ENCODE measurements at regions not wholly inside any gene's neighbourhood (a gene's known extent, or its start where the extent isn't known, plus 50 kb on each side); places are given as distances from the start of the nearest gene placed in this dataset.
"Not testable (repeated sequence)": the region's sequence is repeated elsewhere in the genome, so short reads cannot be mapped to it uniquely, and the experiment has no call there.

- no peak for DNase-seq (ENCODE audit: low read depth in 4 of 4, low spot score in 1 of 4)
These were observed 172.5 kb upstream of the NETO1 start for GRCh38 chr18:73040247-73040646.

- no peak for DNase-seq (ENCODE audit: low read depth in 4 of 4, low spot score in 1 of 4)
These were observed 170.5 kb upstream of the NETO1 start for GRCh38 chr18:73038336-73038735.

DNA sequence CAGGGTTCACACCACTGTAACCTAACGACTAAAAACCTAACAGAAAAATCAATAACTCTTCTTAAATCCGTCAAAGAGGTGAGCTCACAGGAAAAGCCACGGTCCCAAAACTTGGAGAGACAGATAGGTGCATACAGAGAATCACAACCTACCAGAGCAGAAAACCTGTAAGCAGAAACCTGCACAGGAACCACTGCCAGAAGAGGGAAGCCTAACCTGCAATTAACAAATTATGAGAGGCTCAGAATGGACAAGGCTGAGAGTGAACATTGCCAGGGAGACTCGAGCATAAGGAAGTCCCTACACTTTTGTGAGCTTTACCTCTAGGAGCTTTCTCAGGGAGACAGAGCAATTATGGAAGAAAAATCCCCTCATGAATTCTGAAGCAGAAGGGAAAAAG is 156.2 kb upstream of the NETO1 start:
- DNase-seq (ENCODE audit: low read depth in 4 of 4, low spot score in 1 of 4), result no peak

DNA sequence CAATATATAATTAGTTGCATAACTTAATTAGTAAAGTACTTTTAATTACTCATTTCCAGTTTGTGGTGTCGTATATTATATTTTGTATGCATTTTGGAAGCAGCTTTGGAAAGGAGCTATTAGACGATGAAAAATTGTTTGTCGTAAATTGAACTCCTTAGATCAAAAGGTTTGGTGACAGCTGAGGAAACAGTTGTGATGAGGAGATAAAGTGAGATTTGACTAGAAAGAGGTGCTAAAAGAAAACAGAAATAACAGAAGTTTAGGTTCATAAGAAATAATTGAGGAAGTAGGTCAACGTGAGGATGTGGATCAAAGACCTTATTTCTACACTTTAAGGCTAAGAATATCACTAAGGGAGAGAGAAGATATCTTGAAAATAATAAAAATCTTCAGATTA is 141.9 kb upstream of the NETO1 start:
- DNase-seq (ENCODE audit: low read depth in 4 of 4, low spot score in 1 of 4), result no peak

GRCh38 chr18:73007915-73008308 is 140.1 kb upstream of the NETO1 start:
- no peak for DNase-seq (ENCODE audit: low read depth in 4 of 4, low spot score in 1 of 4)

DNA sequence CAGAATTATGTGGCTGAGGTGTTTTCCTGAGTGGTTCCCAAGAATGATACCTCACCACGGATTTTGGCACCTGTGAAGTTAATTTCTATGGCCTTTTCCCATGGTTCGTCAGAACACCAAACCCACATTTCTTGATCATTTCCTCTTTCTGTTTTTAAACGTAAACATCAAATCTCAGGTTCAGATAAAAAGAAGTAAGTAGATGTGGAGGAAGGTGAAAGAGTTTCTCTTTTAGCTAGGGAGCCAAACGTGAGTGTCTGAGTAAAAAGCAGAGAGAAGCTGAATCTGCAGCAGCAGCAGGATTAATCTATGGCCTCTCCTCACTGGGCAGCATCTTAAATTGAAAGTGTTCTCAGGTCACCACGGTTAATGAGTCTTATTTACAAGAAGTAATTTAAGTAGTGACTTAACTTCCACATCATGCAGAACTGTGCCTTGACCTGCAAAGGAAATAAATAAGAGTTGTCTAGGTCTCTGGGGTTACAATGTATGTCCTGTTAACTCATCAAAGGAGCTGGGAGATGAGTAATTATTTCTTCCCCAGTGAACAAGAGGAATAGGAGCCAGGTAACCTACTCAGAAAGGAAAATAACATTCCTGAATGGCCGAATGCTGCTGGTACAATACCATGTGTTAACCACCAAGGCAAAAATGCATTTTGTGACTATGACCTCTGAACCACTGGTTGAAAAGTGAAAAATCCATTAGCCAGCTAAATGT is 139.6 kb upstream of the NETO1 start:
- DNase-seq (ENCODE audit: low read depth in 4 of 4, low spot score in 1 of 4), result no peak

- DNase-seq (ENCODE audit: low read depth in 4 of 4, low spot score in 1 of 4), result no peak
These were observed 138.5 kb upstream of the NETO1 start for GRCh38 chr18:73006331-73006730.

GRCh38 chr18:73004260-73004659 is 136.5 kb upstream of the NETO1 start:
- DNase-seq (ENCODE audit: low read depth in 4 of 4, low spot score in 1 of 4), result no peak

GRCh38 chr18:72999971-73000607 is 132.3 kb upstream of the NETO1 start:
- DNase-seq (ENCODE audit: low read depth in 4 of 4, low spot score in 1 of 4), result no peak

GRCh38 chr18:72995558-72995957 is 127.8 kb upstream of the NETO1 start:
- DNase-seq (ENCODE audit: low read depth in 4 of 4, low spot score in 1 of 4), result no peak

GRCh38 chr18:72993250-72993649 is 125.5 kb upstream of the NETO1 start:
- no peak for DNase-seq (ENCODE audit: low read depth in 4 of 4, low spot score in 1 of 4)

- no peak for DNase-seq (ENCODE audit: low read depth in 4 of 4, low spot score in 1 of 4)
These were observed 123.6 kb upstream of the NETO1 start for GRCh38 chr18:72991379-72991778.

DNA sequence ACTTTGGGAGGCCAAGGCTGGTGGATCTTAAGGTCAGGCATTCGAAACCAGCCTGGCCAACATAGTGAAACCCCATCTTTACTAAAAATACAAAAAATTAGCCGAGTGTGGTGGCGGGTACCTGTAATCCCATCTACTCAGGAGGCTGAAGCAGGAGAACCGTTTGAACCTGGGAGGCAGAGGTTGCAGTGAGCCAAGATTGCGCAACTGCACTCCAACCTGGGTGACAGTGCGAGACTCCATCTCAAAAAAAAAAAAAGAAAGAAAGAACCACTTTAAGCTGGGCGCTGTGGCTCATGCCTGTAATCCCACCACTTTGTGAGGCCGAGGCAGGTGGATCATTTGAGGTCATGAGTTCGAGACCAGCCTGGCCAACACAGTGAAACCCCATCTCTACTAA is 119.8 kb upstream of the NETO1 start:
- DNase-seq (ENCODE audit: low read depth in 4 of 4, low spot score in 1 of 4), result not testable (repeated sequence)

GRCh38 chr18:72986103-72986502 is 118.3 kb upstream of the NETO1 start:
- no peak for DNase-seq (ENCODE audit: low read depth in 4 of 4, low spot score in 1 of 4)

GRCh38 chr18:72985686-72986085 is 117.9 kb upstream of the NETO1 start:
- DNase-seq (ENCODE audit: low read depth in 4 of 4, low spot score in 1 of 4), result no peak

- no peak for DNase-seq (ENCODE audit: low read depth in 4 of 4, low spot score in 1 of 4)
These were observed 116.5 kb upstream of the NETO1 start for GRCh38 chr18:72984290-72984689.

DNA sequence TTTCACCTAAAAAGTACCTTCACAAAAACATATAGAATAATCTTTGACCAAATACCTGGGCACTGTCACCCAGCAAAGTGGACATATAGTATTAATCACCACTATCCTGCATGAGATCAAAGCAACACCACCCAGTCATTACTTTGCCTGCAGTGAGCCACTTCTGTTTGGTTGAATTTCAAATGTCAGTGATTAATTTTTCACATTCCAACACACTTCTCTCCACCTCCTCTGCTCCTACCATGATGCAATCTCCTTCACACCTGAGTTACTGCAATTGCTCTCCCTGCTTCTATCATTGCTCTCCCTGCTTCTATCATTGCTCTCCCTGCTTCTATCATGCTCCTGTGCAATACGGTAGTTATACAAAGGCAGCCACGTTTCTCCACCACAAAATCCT is 106.1 kb upstream of the NETO1 start:
- no peak for DNase-seq (ENCODE audit: low read depth in 4 of 4, low spot score in 1 of 4)

GRCh38 chr18:72965616-72966015 is 97.8 kb upstream of the NETO1 start:
- no peak for DNase-seq (ENCODE audit: low read depth in 4 of 4, low spot score in 1 of 4)

GRCh38 chr18:72958195-72958594 is 90.4 kb upstream of the NETO1 start:
- not testable (repeated sequence) for DNase-seq (ENCODE audit: low read depth in 4 of 4, low spot score in 1 of 4)

- DNase-seq (ENCODE audit: low read depth in 4 of 4, low spot score in 1 of 4), result no peak
These were observed 80.7 kb upstream of the NETO1 start for GRCh38 chr18:72948439-72948838.

DNA sequence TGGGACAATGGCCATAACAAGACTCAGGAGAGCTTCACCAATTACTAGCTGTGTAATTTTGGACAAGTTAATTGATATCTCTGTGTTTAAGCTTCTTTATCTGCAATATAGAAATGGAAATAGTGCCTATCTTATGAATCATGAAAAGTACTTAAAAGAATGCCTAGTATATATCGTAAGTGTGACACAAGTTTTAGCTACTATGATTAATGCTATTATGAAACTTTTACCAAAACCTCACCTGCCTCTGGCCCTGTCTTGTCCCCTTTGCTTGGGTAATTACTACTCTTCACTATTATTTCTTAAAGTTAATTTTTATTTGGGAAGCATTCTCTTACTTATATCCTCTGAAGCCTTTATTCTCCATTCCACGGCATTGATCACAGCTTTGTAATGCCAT is 75.0 kb upstream of the NETO1 start:
- DNase-seq (ENCODE audit: low read depth in 4 of 4, low spot score in 1 of 4), result no peak

DNA sequence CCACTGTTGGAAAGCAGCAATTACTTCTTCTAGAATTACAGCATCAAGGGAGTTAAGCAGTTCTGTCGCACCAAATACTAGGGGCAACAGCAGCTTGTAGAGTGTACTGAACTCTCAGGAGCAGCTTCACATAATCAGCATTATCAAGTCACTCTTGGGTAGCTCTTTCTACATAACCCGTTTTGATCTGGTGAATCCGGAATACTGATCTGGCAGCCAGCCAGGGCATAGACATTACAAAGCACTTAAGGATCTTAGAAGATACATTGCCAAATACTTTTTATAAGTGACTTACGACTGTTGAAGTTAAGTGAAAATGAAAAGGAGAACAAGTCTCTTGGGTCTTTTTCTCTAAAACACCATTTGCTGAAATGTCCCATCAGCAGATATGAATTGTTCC is 73.2 kb upstream of the NETO1 start:
- DNase-seq (ENCODE audit: low read depth in 4 of 4, low spot score in 1 of 4), result no peak

DNA sequence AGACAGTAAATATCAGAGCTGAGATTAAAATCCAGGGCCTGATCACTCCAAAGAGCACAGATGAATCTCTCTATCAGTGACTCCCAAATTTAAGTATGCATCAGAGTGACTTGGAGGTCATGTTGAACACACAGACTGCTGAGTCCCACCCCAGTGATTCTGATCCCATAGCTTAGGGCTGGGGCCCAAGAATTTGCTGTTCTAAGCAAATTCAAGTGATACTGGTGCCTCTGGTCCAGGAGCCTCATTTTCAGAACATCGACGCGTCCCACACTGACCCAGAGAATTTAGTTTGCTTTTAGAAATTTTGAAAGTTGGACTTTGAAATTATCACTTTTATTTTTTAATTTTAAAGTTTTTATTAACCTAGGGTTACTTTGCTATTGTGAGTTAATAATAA is 72.7 kb upstream of the NETO1 start:
- DNase-seq (ENCODE audit: low read depth in 4 of 4, low spot score in 1 of 4), result no peak
